ENCODE measurements at regions not wholly inside any gene's neighbourhood (a gene's known extent, or its start where the extent isn't known, plus 50 kb on each side); places are given as distances from the start of the nearest gene placed in this dataset.

GRCh38 chr11:95508219-95508890, 277.4 kb upstream of the SESN3 start:
- no peak for DNase-seq

DNA sequence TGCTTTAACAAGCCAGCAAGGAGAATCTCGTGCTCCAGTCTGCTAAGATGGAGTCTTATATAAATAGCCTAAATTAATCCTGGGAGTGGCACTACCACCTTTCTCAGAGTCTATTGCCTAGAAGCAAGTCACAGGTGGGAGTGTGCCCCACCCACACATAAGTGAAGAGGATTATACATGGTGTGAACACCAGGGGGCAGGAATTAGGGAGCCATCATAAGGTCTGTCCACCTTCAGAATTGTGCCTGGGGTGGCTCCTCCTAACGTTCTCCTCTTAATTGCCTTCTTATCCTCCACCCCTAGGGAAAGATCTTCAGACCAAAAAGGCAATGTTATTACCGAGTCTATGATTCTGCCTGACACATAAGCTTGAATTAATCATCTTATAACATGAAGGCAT, 276.8 kb upstream of the SESN3 start:
- no peak for DNase-seq

DNA sequence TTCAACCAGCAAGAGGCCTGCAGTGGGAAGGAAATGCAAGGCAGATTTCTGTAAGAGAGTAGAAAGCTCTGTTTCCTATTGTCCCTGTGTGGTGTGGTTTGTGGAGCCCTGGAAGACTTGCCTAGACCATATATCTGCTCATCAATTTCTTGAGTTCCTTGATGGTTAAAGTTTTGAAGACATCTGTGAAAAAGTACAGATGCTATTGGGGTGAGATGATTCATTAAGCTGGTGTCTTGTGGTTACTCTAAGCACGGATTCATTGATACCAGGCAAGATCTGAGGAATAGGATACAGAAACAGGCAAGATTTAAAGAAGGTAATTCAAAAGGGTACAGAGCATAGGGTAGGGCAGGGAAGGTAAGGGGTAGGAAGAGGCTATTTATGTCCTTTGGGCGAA, 275.8 kb upstream of the SESN3 start:
- DNase-seq = no peak

DNA sequence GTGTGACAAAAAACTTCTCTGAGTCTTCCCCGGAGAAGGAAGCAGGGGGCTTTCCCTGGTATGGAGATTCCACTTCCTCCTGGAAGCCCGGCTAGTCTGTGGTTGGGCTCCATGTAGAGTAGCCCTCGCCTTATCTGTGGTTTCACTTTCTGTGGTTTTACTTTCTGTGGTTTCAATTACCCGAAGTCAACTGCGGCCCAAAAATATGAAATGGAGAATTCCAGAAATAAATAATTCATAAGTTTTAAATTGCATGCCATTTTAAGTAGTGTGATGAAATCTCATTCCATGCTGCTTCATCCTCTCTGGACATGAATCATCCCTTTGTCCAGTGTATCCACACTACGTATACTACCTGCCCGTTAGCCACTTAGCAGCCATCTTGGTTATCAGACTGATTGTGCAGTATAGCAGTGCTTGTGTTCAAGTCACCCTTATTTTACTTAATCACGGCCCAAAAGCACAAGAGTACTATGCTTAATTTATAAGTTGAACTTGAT, 275.0 kb upstream of the SESN3 start:
- no peak for DNase-seq

- DNase-seq = no peak
Measured at GRCh38 chr11:95503047-95503446, 272.0 kb upstream of the SESN3 start.

DNA sequence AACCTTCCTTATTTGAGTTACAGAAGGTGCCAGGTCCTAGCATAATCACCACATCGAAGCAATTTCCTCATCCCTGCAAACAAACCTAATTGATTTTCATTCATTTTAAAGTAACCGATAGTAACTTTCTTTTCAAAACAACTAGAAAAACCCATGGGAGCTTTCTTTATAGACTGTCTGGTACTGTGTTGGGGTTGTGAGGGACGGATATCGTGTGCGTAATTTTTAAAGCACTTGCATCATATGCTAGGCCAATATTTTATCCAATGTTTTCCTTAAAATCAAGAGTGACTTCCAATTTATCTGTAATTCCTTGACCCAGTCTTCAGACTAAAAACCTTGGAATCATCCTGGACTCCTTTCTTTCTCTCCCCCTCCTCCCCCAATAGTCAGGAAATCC, 271.5 kb upstream of the SESN3 start:
- no peak for DNase-seq

DNA sequence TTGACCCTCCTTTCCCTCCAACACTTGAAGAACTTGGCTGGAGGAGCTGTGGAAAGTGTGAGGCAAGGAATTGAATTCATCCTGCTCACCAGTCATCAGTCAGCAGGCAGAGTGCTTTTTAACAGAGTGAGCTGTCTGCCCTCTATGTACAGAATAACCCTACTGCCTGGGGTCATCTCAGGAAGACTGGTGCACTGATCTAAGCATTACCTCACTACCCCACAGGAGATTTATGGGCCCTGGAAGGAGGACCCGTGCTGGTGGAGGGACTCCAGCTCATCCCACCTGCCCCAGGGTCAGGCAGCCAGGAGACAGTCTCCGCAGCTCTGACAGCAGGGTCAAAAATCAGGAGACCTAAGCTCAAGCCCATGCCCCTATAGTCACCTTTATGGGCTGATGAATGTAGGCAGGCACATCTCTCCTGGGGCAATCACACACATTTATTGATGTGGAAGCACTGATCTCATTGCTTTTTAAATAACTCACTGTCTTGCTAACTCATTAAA, 270.8 kb upstream of the SESN3 start:
- DNase-seq = no peak

- no peak for DNase-seq
Measured at GRCh38 chr11:95500466-95500865, 269.5 kb upstream of the SESN3 start.

DNA sequence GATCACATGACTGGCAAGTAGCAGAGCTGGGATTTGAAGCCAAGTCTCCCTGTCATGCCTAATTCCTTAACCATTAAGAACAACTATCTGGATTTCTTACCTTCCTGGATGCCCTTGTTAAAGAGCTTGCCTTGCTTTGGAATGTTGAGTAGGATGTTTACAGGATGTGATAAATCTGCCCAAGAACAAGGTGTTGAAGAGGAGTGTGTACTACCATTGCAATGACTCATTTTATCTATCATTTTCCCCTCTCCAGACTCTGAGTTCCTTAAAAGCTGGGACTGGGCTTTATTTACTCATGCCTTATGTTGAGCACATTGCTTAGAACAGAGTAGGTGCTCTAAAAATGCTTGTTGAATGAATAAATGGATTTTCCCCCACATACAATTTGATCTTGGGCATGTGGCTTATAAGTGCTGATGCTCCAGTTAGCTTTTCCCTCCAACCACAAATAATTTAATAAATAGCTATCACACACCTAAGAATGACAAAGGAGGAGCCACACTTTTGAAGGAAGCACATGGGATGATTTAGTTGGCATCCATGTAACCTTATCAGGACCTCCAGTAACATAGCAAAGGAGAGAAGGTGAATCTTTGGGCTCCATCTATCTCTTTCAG, 268.6 kb upstream of the SESN3 start:
- DNase-seq = no peak

GRCh38 chr11:95498722-95499425, 267.9 kb upstream of the SESN3 start:
- DNase-seq = no peak

- DNase-seq = no peak
Measured at GRCh38 chr11:95496901-95497300, 265.9 kb upstream of the SESN3 start.

- DNase-seq = no peak
Measured at GRCh38 chr11:95495706-95496105, 264.7 kb upstream of the SESN3 start.

DNA sequence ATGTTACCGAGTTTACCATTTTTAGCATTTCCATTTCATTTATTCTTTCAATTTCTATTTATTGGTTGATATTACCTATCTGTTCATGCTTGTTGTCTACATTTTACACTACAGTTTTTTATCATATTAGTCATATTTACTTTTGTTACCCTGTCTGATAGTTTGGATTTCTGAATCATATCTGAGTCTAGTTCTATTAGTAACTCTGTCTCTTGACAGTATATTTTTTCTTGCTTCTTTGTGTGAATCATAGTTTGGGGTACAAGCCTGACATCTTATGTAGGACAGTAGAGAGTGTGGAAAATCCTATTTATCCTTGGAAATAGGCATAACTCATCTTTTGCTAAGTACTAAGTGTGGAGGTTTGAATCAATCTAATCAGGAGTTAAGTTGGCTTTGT, 263.9 kb upstream of the SESN3 start:
- no peak for DNase-seq

DNA sequence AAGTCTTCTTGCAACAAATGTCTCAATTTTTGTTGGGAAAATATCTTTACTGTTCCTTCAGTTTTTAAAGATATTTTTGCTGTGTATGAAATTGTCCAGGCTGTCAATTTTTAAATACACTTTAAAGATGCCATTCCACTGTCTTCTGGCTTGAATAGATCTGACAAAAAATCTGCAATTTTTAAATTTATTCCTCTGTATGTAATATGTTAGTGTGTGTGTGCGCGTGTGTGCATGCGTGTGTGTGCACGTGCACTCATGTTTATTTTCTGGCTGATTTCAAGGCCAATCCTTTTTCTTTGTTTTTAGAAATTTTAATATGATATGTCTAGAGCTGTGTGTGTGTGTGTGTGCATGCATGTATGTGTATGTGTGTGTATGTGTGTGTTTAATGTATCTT, 263.2 kb upstream of the SESN3 start:
- DNase-seq = no peak

DNA sequence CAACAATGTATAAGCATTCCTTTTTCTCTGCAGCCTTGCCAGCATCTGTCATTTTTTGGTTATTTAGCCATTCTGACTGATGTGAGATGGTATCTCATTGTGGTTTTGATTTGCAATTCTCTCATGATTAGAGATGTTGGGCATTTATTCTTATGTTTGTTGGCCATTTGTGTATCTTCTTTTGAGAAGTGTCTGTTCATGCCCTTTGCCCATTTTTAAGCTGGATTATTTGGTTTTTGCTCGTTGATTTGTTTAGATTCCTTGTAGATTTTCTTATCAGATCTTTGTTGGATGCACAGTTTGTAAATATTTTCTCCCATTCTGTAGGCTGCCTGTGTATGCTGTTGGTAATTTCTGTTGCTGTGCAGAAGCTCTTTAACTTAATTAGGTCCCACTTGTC, 259.6 kb upstream of the SESN3 start:
- no peak for DNase-seq

GRCh38 chr11:95487938-95488337, 256.9 kb upstream of the SESN3 start:
- no peak for DNase-seq

GRCh38 chr11:95487391-95487790, 256.4 kb upstream of the SESN3 start:
- DNase-seq = no peak

DNA sequence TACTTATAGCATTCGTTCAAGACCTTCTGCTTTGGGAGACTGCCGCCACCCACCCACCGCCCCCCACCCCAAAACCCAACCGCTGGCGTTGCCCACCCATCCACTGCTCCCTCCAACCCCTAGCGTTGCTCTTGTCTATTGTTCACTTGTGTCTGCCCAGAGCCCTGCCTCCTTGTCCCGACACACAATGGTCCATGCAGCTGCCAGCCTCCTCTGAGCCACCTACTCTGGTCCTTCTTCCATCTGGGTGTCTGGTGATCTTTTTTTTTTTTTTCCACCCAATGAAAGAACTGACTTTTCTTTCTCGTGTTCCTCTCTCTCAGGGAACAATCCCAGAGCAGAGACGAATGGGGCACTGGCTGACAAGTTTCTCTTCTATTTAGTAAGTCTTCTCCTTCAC, 256.0 kb upstream of the SESN3 start:
- no peak for DNase-seq

- DNase-seq = no peak
Measured at GRCh38 chr11:95486466-95486865, 255.5 kb upstream of the SESN3 start.

- no peak for DNase-seq
Measured at GRCh38 chr11:95485115-95485900, 254.3 kb upstream of the SESN3 start.

DNA sequence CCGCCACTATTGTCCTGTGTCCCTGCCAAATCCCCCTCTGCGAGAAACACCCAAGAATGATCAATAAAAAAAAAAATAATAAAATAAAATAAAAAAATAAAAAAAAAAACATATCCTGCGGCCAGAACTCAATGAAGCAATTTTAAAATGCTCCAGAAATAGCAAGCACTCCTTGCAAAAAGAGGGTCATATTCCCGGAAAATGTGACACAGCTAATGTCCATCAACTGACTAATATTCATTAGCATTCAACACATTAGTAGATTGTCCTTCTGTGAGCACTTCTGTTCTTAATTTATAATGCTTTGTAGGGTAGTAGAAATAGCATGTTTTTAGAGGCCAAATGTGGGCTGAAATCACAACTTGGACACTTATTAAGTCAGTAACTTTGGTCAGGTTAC, 252.3 kb upstream of the SESN3 start:
- no peak for DNase-seq

DNA sequence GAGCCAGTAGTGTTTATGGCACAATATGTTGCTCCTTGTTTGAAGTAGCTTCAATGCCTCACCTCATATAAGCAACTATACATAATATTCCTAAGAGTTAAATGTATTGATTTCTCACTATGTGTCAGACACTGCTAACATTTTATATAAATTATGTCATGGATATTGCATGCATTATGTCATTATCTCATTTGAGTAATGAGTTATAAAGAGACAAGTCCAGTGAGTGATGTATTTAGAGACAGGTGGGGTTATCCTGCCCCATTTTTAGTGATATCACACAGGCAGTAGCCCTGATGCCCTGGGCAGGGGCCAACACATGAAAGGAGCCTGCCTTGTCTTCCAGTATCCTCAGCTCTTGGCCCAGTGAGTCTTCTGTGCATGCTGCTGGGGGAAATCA, 247.0 kb upstream of the SESN3 start:
- no peak for DNase-seq

GRCh38 chr11:95469258-95469657, 238.3 kb upstream of the SESN3 start:
- no peak for DNase-seq
